NCI-H82 treated with DMSO at 0.1 percent for 48 hours (cell line): ENCODE measurements at regions not wholly inside any gene's neighbourhood (a gene's known extent, or its start where the extent isn't known, plus 50 kb on each side); places are given as distances from the start of the nearest gene placed in this dataset.

Experiments
- DNase-seq: peaks from one replicate; lab custom pipeline; 2025; ENCODE audit not compliant: unreplicated experiment; lab: John Stamatoyannopoulos, UW

GRCh38 chr16:86966777-86967176, 350.4 kb downstream of the C16orf95 start:
- no peak for DNase-seq

GRCh38 chr16:86968866-86969265, 348.3 kb downstream of the C16orf95 start:
- no peak for DNase-seq

- DNase-seq = no peak
These were observed 347.5 kb downstream of the C16orf95 start for GRCh38 chr16:86969716-86970115.

- DNase-seq = no peak
These were observed 346.9 kb downstream of the C16orf95 start for GRCh38 chr16:86970279-86970678.

- DNase-seq = no peak
These were observed 346.5 kb downstream of the C16orf95 start for GRCh38 chr16:86970726-86971125.

GRCh38 chr16:86971251-86971650, 345.9 kb downstream of the C16orf95 start:
- no peak for DNase-seq

- no peak for DNase-seq
These were observed 343.1 kb downstream of the C16orf95 start for GRCh38 chr16:86974120-86974519.

- no peak for DNase-seq
These were observed 341.7 kb downstream of the C16orf95 start for GRCh38 chr16:86975445-86975844.

GRCh38 chr16:86977076-86977676, 340.0 kb downstream of the C16orf95 start:
- DNase-seq = no peak

- no peak for DNase-seq
These were observed 338.7 kb downstream of the C16orf95 start for GRCh38 chr16:86978445-86979030.

- no peak for DNase-seq
These were observed 338.1 kb downstream of the C16orf95 start for GRCh38 chr16:86979061-86979460.

- no peak for DNase-seq
These were observed 337.1 kb downstream of the C16orf95 start for GRCh38 chr16:86979984-86980553.

- no peak for DNase-seq
These were observed 336.5 kb downstream of the C16orf95 start for GRCh38 chr16:86980644-86981043.

GRCh38 chr16:86982347-86982596, 334.9 kb downstream of the C16orf95 start:
- no peak for DNase-seq

GRCh38 chr16:86982912-86983311, 334.3 kb downstream of the C16orf95 start:
- no peak for DNase-seq

GRCh38 chr16:86983621-86984020, 333.6 kb downstream of the C16orf95 start:
- no peak for DNase-seq

- DNase-seq = no peak
These were observed 332.8 kb downstream of the C16orf95 start for GRCh38 chr16:86984343-86984742.

- DNase-seq = no peak
These were observed 332.1 kb downstream of the C16orf95 start for GRCh38 chr16:86984991-86985647.

GRCh38 chr16:86985648-86986015, 331.6 kb downstream of the C16orf95 start:
- no peak for DNase-seq

GRCh38 chr16:86986136-86986535, 331.1 kb downstream of the C16orf95 start:
- DNase-seq = no peak

- DNase-seq = no peak
These were observed 330.2 kb downstream of the C16orf95 start for GRCh38 chr16:86986809-86987487.
